Mesenchymal stem cell (in vitro differentiated cells and primary cell): ENCODE measurements at regions not wholly inside any gene's neighbourhood (a gene's known extent, or its start where the extent isn't known, plus 50 kb on each side); places are given as distances from the start of the nearest gene placed in this dataset.

Experiments
- DNase-seq: peaks from one replicate; pipeline ENCODE4 v3.0.0-alpha.2; 2013
- H2AFZ ChIP-seq: one replicate; pipeline ENCODE4 v1.6.1; 2013; ENCODE audit warnings: low read depth, mild to moderate bottlenecking, control low read depth, inconsistent platforms, low read length, moderate library complexity
- H2AK5ac ChIP-seq: 2 replicates; pipeline ENCODE4 v1.6.1; 2013; ENCODE audit warnings: low read length, moderate library complexity, mild to moderate bottlenecking, inconsistent platforms; ENCODE audit not compliant: severe bottlenecking
- H2BK120ac ChIP-seq: one replicate; pipeline ENCODE4 v1.6.1; 2013; ENCODE audit warnings: low read depth, mild to moderate bottlenecking, inconsistent platforms, low read length, moderate library complexity
- H2BK12ac ChIP-seq, 2 experiments: one replicate each; pipeline ENCODE4 v1.6.1; 2013; ENCODE audit warnings: inconsistent platforms in 2 of 2, low read length in 2 of 2, mild to moderate bottlenecking in 2 of 2, moderate library complexity in 2 of 2, control low read depth in 1 of 2
- H2BK15ac ChIP-seq: one replicate; pipeline ENCODE4 v1.6.1; 2013; ENCODE audit warnings: mild to moderate bottlenecking, low read depth, inconsistent platforms; ENCODE audit not compliant: poor library complexity, severe bottlenecking
- H2BK5ac ChIP-seq: 2 replicates; pipeline ENCODE4 v1.6.1; 2013; ENCODE audit warnings: low read depth, mild to moderate bottlenecking, low read length, control low read depth, inconsistent platforms; ENCODE audit not compliant: poor library complexity, severe bottlenecking
- H3K14ac ChIP-seq, 2 experiments: one replicate each; pipeline ENCODE4 v1.6.1; 2013; ENCODE audit warnings: inconsistent platforms in 2 of 2, low read length in 2 of 2, control low read depth in 1 of 2, mild to moderate bottlenecking in 1 of 2, moderate library complexity in 1 of 2
- H3K18ac ChIP-seq, 2 experiments: one replicate each; pipeline ENCODE4 v1.6.1; 2013; ENCODE audit warnings: inconsistent platforms in 2 of 2, low read length in 2 of 2, control low read depth in 1 of 2, low read depth in 1 of 2, mild to moderate bottlenecking in 1 of 2
- H3K23ac ChIP-seq, 2 experiments: one replicate each; pipeline ENCODE4 v1.6.1; 2013; ENCODE audit warnings: inconsistent platforms in 2 of 2, low read length in 2 of 2, mild to moderate bottlenecking in 2 of 2, moderate library complexity in 2 of 2, control low read depth in 1 of 2
- H3K27ac ChIP-seq: 2 replicates; pipeline ENCODE4 v1.5.1; 2013; ENCODE audit warnings: mild to moderate bottlenecking, moderate library complexity, low read length, control low read depth, inconsistent platforms; ENCODE audit not compliant: poor library complexity, severe bottlenecking
- H3K27me3 ChIP-seq, 2 experiments: 2 replicates each; pipeline versions ENCODE4 v1.6.1 to v1.7.0; 2013; ENCODE audit warnings: low read length in 2 of 2, mild to moderate bottlenecking in 2 of 2, moderate library complexity in 2 of 2, control low read depth in 1 of 2, inconsistent platforms in 1 of 2; ENCODE audit not compliant: control insufficient read depth in 1 of 2, insufficient read depth in 1 of 2
- H3K36me3 ChIP-seq, 2 experiments: 2 replicates each; pipeline versions ENCODE4 v1.6.1 to v1.7.0; 2013; ENCODE audit warnings: low read length in 2 of 2, control low read depth in 1 of 2, inconsistent platforms in 1 of 2, low read depth in 1 of 2, mild to moderate bottlenecking in 1 of 2; ENCODE audit not compliant: insufficient read depth in 2 of 2, control insufficient read depth in 1 of 2
- H3K4ac ChIP-seq, 2 experiments: one replicate each; pipeline ENCODE4 v1.6.1; 2013; ENCODE audit warnings: inconsistent platforms in 2 of 2, low read length in 2 of 2, mild to moderate bottlenecking in 2 of 2, moderate library complexity in 2 of 2, control low read depth in 1 of 2, low read depth in 1 of 2
- H3K4me1 ChIP-seq: 2 replicates; pipeline ENCODE4 v1.6.1; 2013; ENCODE audit warnings: low read depth, low read length, control low read depth; ENCODE audit not compliant: control insufficient read depth, insufficient read depth
- H3K4me2 ChIP-seq: 2 replicates; pipeline ENCODE4 v1.6.1; 2013; ENCODE audit warnings: low read length, mild to moderate bottlenecking, inconsistent platforms; ENCODE audit not compliant: poor library complexity, severe bottlenecking
- H3K4me3 ChIP-seq, 2 experiments: 2 replicates each; pipeline versions ENCODE4 v1.5.1 to v1.7.0; 2013; ENCODE audit warnings: low read length in 2 of 2, mild to moderate bottlenecking in 2 of 2, control low read depth in 1 of 2, low read depth in 1 of 2; ENCODE audit not compliant: insufficient read depth in 1 of 2
- H3K79me1 ChIP-seq: replicated peaks from 2 replicates; pipeline ENCODE4 v1.6.1; 2013; ENCODE audit warnings: mild to moderate bottlenecking, control low read depth, low read length, inconsistent platforms; ENCODE audit not compliant: poor library complexity, severe bottlenecking
- H3K9ac ChIP-seq: 2 replicates; pipeline ENCODE4 v1.7.0; 2013; ENCODE audit warnings: mild to moderate bottlenecking, low read length, moderate library complexity
- H3K9me3 ChIP-seq: 2 replicates; pipeline ENCODE4 v1.7.0; 2013; ENCODE audit warnings: mild to moderate bottlenecking, low read length; ENCODE audit not compliant: control insufficient read depth
- H4K8ac ChIP-seq: one replicate; pipeline ENCODE4 v1.6.1; 2013; ENCODE audit warnings: inconsistent platforms, mild to moderate bottlenecking, low read length, moderate library complexity
- H4K91ac ChIP-seq: one replicate; pipeline ENCODE4 v1.6.1; 2013; ENCODE audit warnings: mild to moderate bottlenecking, low read length, inconsistent platforms
- WGBS: methylation state at CpG from one replicate; pipeline ENCODE4 v1.1.7; 2013; ENCODE audit warnings: mixed read lengths; 5-methylcytosine and 5-hydroxymethylcytosine counted together

GRCh38 chr14:58737511-58737910, 99.7 kb downstream of the DACT1 start:
- H3K4me2 ChIP-seq: no peak overlapping the region
- peak overlapping the region; percentile 7 for H2AK5ac ChIP-seq
- H2BK120ac ChIP-seq: no peak overlapping the region
- H3K9me3 ChIP-seq: no peaks in the 10 kb centered on the region
- peak overlapping the region in 1 of 2 experiments; percentile 58 for H3K18ac ChIP-seq
- H3K27ac ChIP-seq: peak overlapping the region; percentile 46
- no peaks in the 10 kb centered on the region for H3K36me3 ChIP-seq
- H3K23ac ChIP-seq: no peak overlapping the region
- 81% methylated on average over 4 of the region's 5 CpGs for WGBS
- H4K8ac ChIP-seq: no peak overlapping the region
- H2BK5ac ChIP-seq: no peak overlapping the region
- H2BK12ac ChIP-seq: peak overlapping the region; percentile 14 to 90
- H3K4me3 ChIP-seq: peak overlapping the region in 1 of 2 experiments; percentile 14
- DNase-seq: peak; percentile 45
- no peak overlapping the region for H3K14ac ChIP-seq
- H3K27me3 ChIP-seq: peaks cover 0 to 11% of the 10 kb centered on the region in 2 experiments
- peak overlapping the region; percentile 70 for H2BK15ac ChIP-seq
- no peak overlapping the region for H3K9ac ChIP-seq
- no peak overlapping the region for H3K4ac ChIP-seq
- H3K79me1 ChIP-seq: no peaks in the 10 kb centered on the region
- H3K4me1 ChIP-seq: peaks cover 1% of the 10 kb centered on the region
- H4K91ac ChIP-seq: no peak overlapping the region
- no peak overlapping the region for H2AFZ ChIP-seq

- no peak overlapping the region for H4K91ac ChIP-seq
- peak; percentile 95 for DNase-seq
- H3K4ac ChIP-seq: no peak overlapping the region
- no peak overlapping the region for H3K14ac ChIP-seq
- H3K27ac ChIP-seq: peak overlapping the region; percentile 54
- peaks cover 0 to 6% of the 10 kb centered on the region in 2 experiments for H3K27me3 ChIP-seq
- no peak overlapping the region for H2AK5ac ChIP-seq
- peak overlapping the region in 1 of 2 experiments; percentile 46 for H3K4me3 ChIP-seq
- no peak overlapping the region for H2BK15ac ChIP-seq
- H2BK12ac ChIP-seq: peak overlapping the region; percentile 37 to 82
- H3K79me1 ChIP-seq: no peaks in the 10 kb centered on the region
- no peak overlapping the region for H3K4me2 ChIP-seq
- no CpG with 5 or more reads among the region's 3 CpGs for WGBS
- peaks cover 1% of the 10 kb centered on the region for H3K4me1 ChIP-seq
- no peaks in the 10 kb centered on the region for H3K9me3 ChIP-seq
- H3K36me3 ChIP-seq: no peaks in the 10 kb centered on the region
- H3K18ac ChIP-seq: peak overlapping the region in 1 of 2 experiments; percentile 65
- peak overlapping the region; percentile 28 for H3K9ac ChIP-seq
- H2BK120ac ChIP-seq: no peak overlapping the region
- no peak overlapping the region for H2BK5ac ChIP-seq
- no peak overlapping the region for H3K23ac ChIP-seq
- no peak overlapping the region for H4K8ac ChIP-seq
- H2AFZ ChIP-seq: no peak overlapping the region
Measured at GRCh38 chr14:58738189-58738836, 100.6 kb downstream of the DACT1 start.

- H3K18ac ChIP-seq: no peak overlapping the region
- no peak overlapping the region for H2BK5ac ChIP-seq
- no peaks in the 10 kb centered on the region for H3K79me1 ChIP-seq
- peak overlapping the region in 1 of 2 experiments; percentile 71 for H2BK12ac ChIP-seq
- H3K27me3 ChIP-seq: peaks cover 0 to 10% of the 10 kb centered on the region in 2 experiments
- H3K4me2 ChIP-seq: no peak overlapping the region
- H3K4me3 ChIP-seq: peak overlapping the region in 1 of 2 experiments; percentile 46
- H4K8ac ChIP-seq: no peak overlapping the region
- H3K23ac ChIP-seq: no peak overlapping the region
- DNase-seq: peak; percentile 56
- no peak overlapping the region for H2BK15ac ChIP-seq
- no peak overlapping the region for H2BK120ac ChIP-seq
- H3K4ac ChIP-seq: peak overlapping the region in 1 of 2 experiments; percentile 63
- H3K14ac ChIP-seq: no peak overlapping the region
- no peak overlapping the region for H2AK5ac ChIP-seq
- no peaks in the 10 kb centered on the region for H3K9me3 ChIP-seq
- 7% methylated on average over 2 of the region's 2 CpGs for whole genome bisulfite sequencing
- no peak overlapping the region for H3K9ac ChIP-seq
- peaks cover 1% of the 10 kb centered on the region for H3K4me1 ChIP-seq
- no peak overlapping the region for H2AFZ ChIP-seq
- peak overlapping the region; percentile 53 for H4K91ac ChIP-seq
- H3K27ac ChIP-seq: peak overlapping the region; percentile 38
- no peaks in the 10 kb centered on the region for H3K36me3 ChIP-seq
Measured at GRCh38 chr14:58738876-58739275, 101.1 kb downstream of the DACT1 start.

- Histone ChIP-seq H2AK5ac (no peak overlapping the region), H3K18ac (peak overlapping the region; percentile 52 to 66), H3K79me1 (no peaks in the 10 kb centered on the region), H3K4me2 (no peak overlapping the region), H2BK12ac (peak overlapping the region in 1 of 2 experiments; percentile 76), H3K4me3 (no peak overlapping the region), H4K91ac (no peak overlapping the region), H2AFZ (no peak overlapping the region), H2BK120ac (no peak overlapping the region), H3K27me3 (peaks cover 0 to 14% of the 10 kb centered on the region in 2 experiments), H3K23ac (no peak overlapping the region), H4K8ac (no peak overlapping the region), H3K4me1 (peaks cover 1% of the 10 kb centered on the region), H3K36me3 (no peaks in the 10 kb centered on the region), H2BK5ac (no peak overlapping the region), H3K14ac (no peak overlapping the region), H2BK15ac (peak overlapping the region; percentile 54), H3K4ac (peak overlapping the region in 1 of 2 experiments; percentile 81), H3K9ac (no peak overlapping the region), H3K9me3 (no peaks in the 10 kb centered on the region), H3K27ac (no peak overlapping the region)
- DNase-seq: no peak
- WGBS: 100% methylated on average over 3 of the region's 3 CpGs
Measured at GRCh38 chr14:58739674-58740073, 101.9 kb downstream of the DACT1 start.
